Right atrium auricular region (tissue), 2 donors: ENCODE measurements at regions not wholly inside any gene's neighbourhood (a gene's known extent, or its start where the extent isn't known, plus 50 kb on each side); places are given as distances from the start of the nearest gene placed in this dataset.
"Not testable (repeated sequence)": the region's sequence is repeated elsewhere in the genome, so short reads cannot be mapped to it uniquely, and the experiment has no call there.

ENCODE experiments used
- DNase-seq: peaks from one replicate; pipeline ENCODE4 v3.0.0-alpha.2; 2019; ENCODE audit warnings: low spot score
- H3K27ac ChIP-seq, 2 donors: fragments of 200-600 bp; sonication (generic); 1 replicate in 1 of 2; 2 replicates in 1 of 2; pipeline ENCODE4 v1.5.1; 2016 to 2019
- H3K27me3 ChIP-seq, 2 donors: fragments of 200-600 bp; sonication (generic); one replicate each; pipeline versions ENCODE4 v1.5.1 to v1.6.0; 2017 to 2019
- H3K36me3 ChIP-seq: fragments of 200-600 bp; sonication (generic); one replicate; pipeline ENCODE4 v1.5.1; 2016
- H3K4me1 ChIP-seq, 2 donors: fragments of 200-600 bp; sonication (generic); one replicate each; pipeline versions ENCODE4 v1.5.1 to v1.6.0; 2017 to 2019
- H3K4me3 ChIP-seq, 2 donors: fragments of 200-600 bp; sonication (generic); 1 replicate in 1 of 2; 2 replicates in 1 of 2; pipeline ENCODE4 v1.5.1; 2017 to 2019; ENCODE audit warnings: mild to moderate bottlenecking in 1 of 2, moderate library complexity in 1 of 2
- H3K9me3 ChIP-seq, 2 donors: fragments of 200-600 bp; sonication (generic); one replicate each; pipeline ENCODE4 v1.5.1; 2019
- CTCF ChIP-seq, 2 donors: fragments of 200-600 bp; sonication (generic); IDR thresholded peaks; one replicate each; pipeline ENCODE4 v1.5.1; 2019; ENCODE audit warnings: antibody characterized with exemption in 2 of 2

- no peaks in the 10 kb centered on the region for H3K9me3 ChIP-seq
- DNase-seq = no peak
- no peaks in the 10 kb centered on the region for H3K4me1 ChIP-seq
- H3K27ac ChIP-seq = no peak overlapping the region
- no peak overlapping the region for H3K4me3 ChIP-seq
- H3K27me3 ChIP-seq = no peaks in the 10 kb centered on the region
- TF ChIP-seq CTCF (IDR thresholded peaks at IDR 0.05) = no peak
- H3K36me3 ChIP-seq = no peaks in the 10 kb centered on the region
Measured at GRCh38 chr13:47892374-47892773, 108.7 kb downstream of the SUCLA2 start.

GRCh38 chr13:47890146-47890814, 110.8 kb downstream of the SUCLA2 start:
- no peaks in the 10 kb centered on the region for H3K27me3 ChIP-seq
- no peaks in the 10 kb centered on the region for H3K36me3 ChIP-seq
- no peaks in the 10 kb centered on the region for H3K4me1 ChIP-seq
- no peak for TF ChIP-seq CTCF (IDR thresholded peaks at IDR 0.05)
- no peak for DNase-seq
- H3K9me3 ChIP-seq = no peaks in the 10 kb centered on the region
- H3K4me3 ChIP-seq = no peak overlapping the region
- H3K27ac ChIP-seq = no peak overlapping the region

GRCh38 chr13:47886314-47886713, 114.8 kb downstream of the SUCLA2 start:
- H3K36me3 ChIP-seq = no peaks in the 10 kb centered on the region
- no peak overlapping the region for H3K27ac ChIP-seq
- H3K27me3 ChIP-seq = no peaks in the 10 kb centered on the region
- TF ChIP-seq CTCF (IDR thresholded peaks at IDR 0.05) = no peak
- DNase-seq = no peak
- no peaks in the 10 kb centered on the region for H3K4me1 ChIP-seq
- no peak overlapping the region for H3K4me3 ChIP-seq
- H3K9me3 ChIP-seq = no peaks in the 10 kb centered on the region

GRCh38 chr13:47875201-47875600, 125.9 kb downstream of the SUCLA2 start:
- Histone ChIP-seq H3K27me3 (no peaks in the 10 kb centered on the region), H3K36me3 (no peaks in the 10 kb centered on the region), H3K9me3 (peaks cover 0 to 15% of the 10 kb centered on the region in 2 donors), H3K4me1 (no peaks in the 10 kb centered on the region), H3K27ac (no peak overlapping the region), H3K4me3 (no peak overlapping the region)
- no peak for TF ChIP-seq CTCF (IDR thresholded peaks at IDR 0.05)
- DNase-seq = no peak

- H3K36me3 ChIP-seq, H3K4me3 ChIP-seq, H3K4me1 ChIP-seq, H3K27me3 ChIP-seq, H3K27ac ChIP-seq, DNase-seq: not testable (repeated sequence)
- H3K9me3 ChIP-seq = peaks cover 0 to 15% of the 10 kb centered on the region in 2 donors
Measured at GRCh38 chr13:47873987-47874386, 127.1 kb downstream of the SUCLA2 start.

GRCh38 chr13:47873319-47873718, 127.8 kb downstream of the SUCLA2 start:
- DNase-seq, H3K27ac ChIP-seq: not testable (repeated sequence)

GRCh38 chr13:47869776-47870175, 131.3 kb downstream of the SUCLA2 start:
- no peak overlapping the region for H3K4me3 ChIP-seq
- H3K27ac ChIP-seq = no peak overlapping the region
- no peaks in the 10 kb centered on the region for H3K36me3 ChIP-seq
- TF ChIP-seq CTCF (IDR thresholded peaks at IDR 0.05) = no peak
- no peaks in the 10 kb centered on the region for H3K4me1 ChIP-seq
- H3K9me3 ChIP-seq = peaks cover 0 to 13% of the 10 kb centered on the region in 2 donors
- no peak for DNase-seq
- H3K27me3 ChIP-seq = no peaks in the 10 kb centered on the region

More at GRCh38 chr13:47873319-47873718, 127.8 kb downstream of the SUCLA2 start:
- H3K4me1 ChIP-seq, H3K4me3 ChIP-seq, H3K27me3 ChIP-seq, H3K36me3 ChIP-seq: not testable (repeated sequence)
- H3K9me3 ChIP-seq = peaks cover 0 to 15% of the 10 kb centered on the region in 2 donors
